Thyroid gland (tissue), 4 donors: ENCODE measurements at regions not wholly inside any gene's neighbourhood (a gene's known extent, or its start where the extent isn't known, plus 50 kb on each side); places are given as distances from the start of the nearest gene placed in this dataset.

Experiments used
- POLR2A ChIP-seq, 2 donors: fragments of 450-650 bp; IDR thresholded peaks; one replicate each; pipeline ENCODE4 v1.6.1; 2017; ENCODE audit warnings: antibody characterized with exemption in 2 of 2, mild to moderate bottlenecking in 2 of 2, moderate library complexity in 1 of 2
- TF ChIP-seq, protein P1 (sequence below), 6 experiments: fragments of 200-600 bp in 3 of 6; fragments of 450-650 bp in 3 of 6; sonication (generic) in 3 of 6; IDR thresholded peaks; one replicate each; pipeline ENCODE4 v1.5.1; 2016 to 2019; ENCODE audit warnings: antibody characterized with exemption in 6 of 6, mild to moderate bottlenecking in 2 of 6, inconsistent platforms in 1 of 6, moderate library complexity in 1 of 6

DNA sequence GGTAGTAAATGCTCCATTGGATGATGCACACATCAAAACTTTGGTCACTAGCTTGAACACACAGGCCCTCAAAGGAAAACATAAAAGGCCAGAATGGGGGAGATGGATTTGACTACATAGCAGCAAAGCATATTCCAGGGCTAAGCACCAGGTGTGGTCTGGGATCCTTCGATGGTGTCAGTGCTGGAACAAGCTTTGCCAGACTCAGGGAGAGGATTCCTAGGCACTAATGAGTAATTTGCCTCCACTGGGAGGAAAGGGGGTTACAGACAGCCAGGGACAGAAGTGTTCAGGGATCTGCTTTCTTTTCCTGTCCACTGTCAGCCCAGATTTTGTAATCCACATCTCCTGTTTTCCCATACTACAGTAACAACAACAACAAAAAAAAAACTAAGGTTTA is 157.2 kb upstream of the OBI1 start:
- TF ChIP-seq, protein P1, sequence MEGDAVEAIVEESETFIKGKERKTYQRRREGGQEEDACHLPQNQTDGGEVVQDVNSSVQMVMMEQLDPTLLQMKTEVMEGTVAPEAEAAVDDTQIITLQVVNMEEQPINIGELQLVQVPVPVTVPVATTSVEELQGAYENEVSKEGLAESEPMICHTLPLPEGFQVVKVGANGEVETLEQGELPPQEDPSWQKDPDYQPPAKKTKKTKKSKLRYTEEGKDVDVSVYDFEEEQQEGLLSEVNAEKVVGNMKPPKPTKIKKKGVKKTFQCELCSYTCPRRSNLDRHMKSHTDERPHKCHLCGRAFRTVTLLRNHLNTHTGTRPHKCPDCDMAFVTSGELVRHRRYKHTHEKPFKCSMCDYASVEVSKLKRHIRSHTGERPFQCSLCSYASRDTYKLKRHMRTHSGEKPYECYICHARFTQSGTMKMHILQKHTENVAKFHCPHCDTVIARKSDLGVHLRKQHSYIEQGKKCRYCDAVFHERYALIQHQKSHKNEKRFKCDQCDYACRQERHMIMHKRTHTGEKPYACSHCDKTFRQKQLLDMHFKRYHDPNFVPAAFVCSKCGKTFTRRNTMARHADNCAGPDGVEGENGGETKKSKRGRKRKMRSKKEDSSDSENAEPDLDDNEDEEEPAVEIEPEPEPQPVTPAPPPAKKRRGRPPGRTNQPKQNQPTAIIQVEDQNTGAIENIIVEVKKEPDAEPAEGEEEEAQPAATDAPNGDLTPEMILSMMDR (IDR thresholded peaks at IDR 0.05): no peak
- no peak for TF ChIP-seq POLR2A (IDR thresholded peaks at IDR 0.05)
